ENCODE measurements at regions not wholly inside any gene's neighbourhood (a gene's known extent, or its start where the extent isn't known, plus 50 kb on each side); places are given as distances from the start of the nearest gene placed in this dataset.
"Not testable (repeated sequence)": the region's sequence is repeated elsewhere in the genome, so short reads cannot be mapped to it uniquely, and the experiment has no call there.

DNA sequence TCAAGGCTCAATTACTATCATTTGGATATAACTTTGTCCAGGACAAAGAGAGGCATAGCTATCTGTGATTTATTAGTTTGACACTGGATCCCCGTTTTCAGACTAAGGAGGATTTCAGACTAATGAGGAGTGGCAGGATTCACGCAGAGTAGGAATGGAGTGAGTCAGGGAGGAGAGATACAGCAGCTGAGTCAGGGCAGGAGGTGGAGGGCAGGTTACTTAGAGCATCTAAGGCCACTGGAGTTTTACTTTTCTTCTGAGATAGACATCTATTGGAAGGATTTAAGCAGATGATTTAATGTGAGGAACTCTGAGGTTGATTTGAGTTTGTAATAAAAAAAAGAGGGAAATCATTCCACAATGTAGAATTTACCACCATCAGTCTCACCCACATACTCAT lies 110.6 kb downstream of the RPIA start:
- not testable (repeated sequence) for DNase-seq

DNA sequence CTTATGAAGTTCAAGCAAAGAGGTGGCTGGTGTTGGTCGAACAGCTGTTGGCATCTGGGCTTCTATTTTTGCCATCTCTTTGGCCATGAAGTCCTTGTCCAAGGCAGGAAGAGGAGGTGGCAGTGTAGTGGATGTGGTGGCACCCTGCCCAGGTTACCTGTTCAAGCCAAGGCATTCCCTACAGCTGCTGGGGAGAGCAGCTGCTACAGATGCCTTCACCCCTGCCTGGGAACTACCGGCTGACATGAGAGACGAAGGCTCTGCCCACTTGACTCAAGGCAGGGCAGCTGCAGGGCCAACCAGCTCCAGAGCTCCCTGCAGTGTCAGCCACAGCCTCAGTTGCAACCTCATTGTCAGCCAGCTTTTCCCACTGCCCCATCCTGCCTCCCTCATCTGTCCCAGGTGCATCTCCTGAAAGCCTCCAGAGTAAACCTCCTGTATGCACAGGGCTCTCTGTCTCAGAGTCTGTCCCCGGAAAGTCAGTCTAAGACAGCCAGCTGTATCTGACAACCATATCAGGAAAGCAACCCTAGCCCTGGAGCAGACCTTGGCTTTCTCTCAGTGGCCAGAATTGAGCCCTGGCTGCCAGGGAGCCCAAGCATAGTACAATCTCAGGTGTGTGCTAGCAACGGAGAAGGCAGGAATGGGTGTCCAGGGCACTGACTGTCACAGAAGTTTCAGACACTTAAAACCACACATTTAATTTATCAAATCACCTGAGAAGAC lies 115.9 kb downstream of the RPIA start:
- no peak for DNase-seq

- no peak for DNase-seq
These were observed 116.6 kb downstream of the RPIA start for GRCh38 chr2:88808083-88808482.

DNA sequence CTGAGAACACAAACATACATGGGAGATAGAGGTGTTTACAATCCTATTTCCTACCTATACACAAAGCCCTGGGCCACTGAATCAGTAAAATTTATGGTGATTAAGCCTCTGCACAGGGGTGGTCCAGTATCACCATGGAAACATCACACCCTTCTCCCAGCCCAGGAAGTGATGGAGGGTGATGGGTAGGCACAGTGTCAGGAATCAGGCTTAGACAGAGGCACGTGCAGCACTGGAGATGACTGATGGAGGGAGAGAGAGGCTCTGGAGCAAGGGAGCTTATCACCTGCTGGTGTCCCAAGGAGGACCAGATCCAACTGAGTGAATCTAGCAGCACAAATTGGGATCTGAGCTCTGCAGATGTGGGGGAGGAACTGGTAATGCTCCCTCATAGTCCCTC lies 117.2 kb downstream of the RPIA start:
- DNase-seq, result no peak

GRCh38 chr2:88809216-88809615 lies 117.7 kb downstream of the RPIA start:
- DNase-seq, result no peak

GRCh38 chr2:88810017-88810416 lies 118.5 kb downstream of the RPIA start:
- DNase-seq, result no peak

GRCh38 chr2:88810488-88810887 lies 119.0 kb downstream of the RPIA start:
- DNase-seq, result no peak

GRCh38 chr2:88811233-88811632 lies 119.8 kb downstream of the RPIA start:
- DNase-seq, result no peak

DNA sequence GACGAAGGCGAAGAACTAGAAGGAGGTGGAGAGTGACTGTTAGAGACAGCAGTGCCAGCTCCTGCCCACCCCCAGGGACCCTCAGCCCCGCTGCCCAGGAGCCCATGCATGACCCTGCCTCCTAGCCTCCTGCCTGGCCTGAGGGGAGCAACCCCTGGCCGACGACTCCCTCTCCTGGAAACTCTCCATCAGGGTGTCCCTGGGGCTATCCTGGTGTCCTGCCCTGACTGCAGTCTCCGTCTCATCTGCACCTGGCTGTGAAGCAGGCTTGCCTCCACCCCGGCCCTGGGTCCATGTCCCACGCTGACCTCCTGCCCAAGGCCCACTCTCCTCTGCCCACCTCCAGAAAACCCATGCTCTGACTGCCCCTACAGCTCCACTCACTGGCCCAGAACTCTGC lies 120.2 kb downstream of the RPIA start:
- DNase-seq, result no peak

DNA sequence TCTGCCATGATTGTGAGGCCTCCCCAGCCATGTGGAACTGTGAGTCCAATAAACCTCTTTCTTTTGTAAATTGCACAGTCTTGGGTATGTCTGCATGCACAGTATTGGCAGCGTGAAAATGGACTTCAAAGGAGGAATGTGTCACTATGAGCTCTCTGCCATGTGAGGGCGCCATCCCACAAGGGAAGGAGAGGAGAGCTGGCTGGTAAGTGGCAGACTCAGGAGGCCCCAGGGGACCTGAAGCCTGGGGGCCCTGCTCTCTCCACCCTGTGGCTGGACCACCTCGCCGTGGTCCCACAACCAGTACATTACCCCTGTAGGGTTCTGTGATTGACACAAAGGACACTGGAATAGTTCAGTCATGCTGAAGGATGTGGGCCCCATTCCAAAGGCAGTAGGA lies 122.1 kb downstream of the RPIA start:
- DNase-seq, result no peak

DNA sequence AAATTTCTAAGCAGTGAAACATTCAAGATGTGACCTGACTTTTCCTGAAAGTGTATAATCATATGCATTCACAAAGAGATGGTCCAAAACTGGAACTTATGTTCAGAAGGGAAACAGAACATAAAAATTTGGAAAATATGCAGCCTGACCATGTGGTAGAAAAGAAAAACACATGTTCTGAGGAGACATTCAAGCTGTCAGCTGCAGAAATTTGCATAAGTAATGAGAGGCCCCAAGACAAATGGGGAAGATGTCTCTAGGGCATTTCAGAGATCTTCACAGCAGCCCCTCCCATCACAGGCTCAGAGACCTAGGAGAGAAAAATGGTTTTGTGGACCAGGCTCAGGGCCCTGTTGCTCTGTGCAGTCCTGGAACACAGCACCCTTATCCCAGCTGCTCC lies 123.8 kb downstream of the RPIA start:
- no peak for DNase-seq

DNA sequence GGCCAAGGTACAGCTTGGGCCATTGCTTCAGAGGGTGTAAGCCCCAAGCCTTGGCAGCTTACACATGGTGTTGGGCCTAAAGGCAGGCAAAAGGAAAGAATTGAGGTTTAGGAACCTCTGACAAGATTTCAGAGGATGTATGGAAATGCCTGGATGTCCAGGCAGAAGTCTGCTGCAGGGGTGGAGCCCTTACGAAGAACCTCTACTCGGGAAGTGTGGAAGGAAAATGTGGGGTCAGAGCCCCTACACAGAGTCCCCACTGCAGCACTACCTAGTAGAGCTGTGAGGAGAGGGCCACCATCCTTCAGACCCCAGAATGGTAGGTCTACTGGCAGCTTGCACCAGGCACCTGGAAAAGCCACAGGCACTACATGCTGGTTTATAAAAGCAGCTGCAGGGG lies 124.2 kb downstream of the RPIA start:
- DNase-seq, result no peak

DNA sequence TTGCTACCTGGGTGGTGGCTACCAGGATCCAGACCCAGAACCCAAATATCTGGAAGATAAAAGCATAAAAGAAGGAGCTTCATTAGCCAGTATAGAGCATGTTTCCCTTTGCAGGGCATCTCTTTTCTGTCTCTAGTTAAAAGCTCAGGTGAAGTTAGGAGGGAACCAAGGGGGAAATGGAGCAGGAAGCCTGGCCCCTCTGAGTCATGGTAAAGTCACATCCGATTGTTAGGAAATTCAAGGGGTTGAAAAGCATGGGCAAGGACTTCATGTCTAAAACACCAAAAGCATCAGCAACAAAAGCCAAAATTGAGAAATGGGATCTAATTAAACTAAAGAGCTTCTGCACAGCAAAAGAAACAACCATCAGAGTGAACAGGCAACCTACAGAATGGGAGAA lies 126.9 kb downstream of the RPIA start:
- DNase-seq, result no peak

GRCh38 chr2:88824951-88825350 lies 133.5 kb downstream of the RPIA start:
- DNase-seq, result no peak

GRCh38 chr2:88826399-88826798 lies 134.9 kb downstream of the RPIA start:
- DNase-seq, result no peak

GRCh38 chr2:88827821-88828220 lies 136.3 kb downstream of the RPIA start:
- DNase-seq, result no peak

- no peak for DNase-seq
These were observed 137.1 kb downstream of the RPIA start for GRCh38 chr2:88828397-88829137.

- no peak for DNase-seq
These were observed 138.4 kb downstream of the RPIA start for GRCh38 chr2:88829607-88830463.

- DNase-seq, result no peak
These were observed 139.8 kb downstream of the RPIA start for GRCh38 chr2:88831071-88831791.

- peak; percentile 28 for DNase-seq
These were observed 140.3 kb downstream of the RPIA start for GRCh38 chr2:88831792-88832248.

DNA sequence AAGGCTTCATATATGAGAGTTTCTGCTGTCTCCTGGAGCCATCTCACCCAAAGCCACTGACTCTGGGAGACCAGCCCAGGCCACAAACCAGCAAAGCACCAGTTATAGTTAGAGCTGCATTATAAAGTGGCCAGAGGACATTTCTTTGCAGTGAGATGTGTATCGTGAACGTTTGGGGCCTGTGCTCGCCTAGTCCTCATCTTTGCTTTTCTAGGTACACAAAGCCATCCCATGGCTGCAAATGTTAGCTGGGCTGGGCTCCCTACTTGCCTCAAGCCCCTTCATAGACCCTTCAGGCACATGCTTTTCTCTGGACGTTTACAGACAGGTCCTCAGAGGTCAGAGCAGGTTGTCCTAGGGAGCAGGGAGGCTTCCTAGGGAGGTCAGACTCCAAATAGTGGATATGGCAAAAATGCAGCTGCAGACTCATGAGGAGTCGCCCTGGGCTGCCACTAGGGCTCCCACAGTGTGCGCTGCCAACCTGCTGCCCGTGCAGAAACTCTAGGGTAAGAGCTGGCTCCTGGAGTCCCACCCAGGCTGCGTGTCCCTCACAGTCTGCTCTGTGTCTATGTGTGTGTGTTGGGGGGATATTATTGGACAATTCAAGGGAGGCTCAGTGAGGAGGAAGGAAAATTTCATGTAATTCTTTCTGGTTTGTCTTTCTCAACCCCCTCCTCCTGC lies 141.0 kb downstream of the RPIA start:
- DNase-seq, result no peak

DNA sequence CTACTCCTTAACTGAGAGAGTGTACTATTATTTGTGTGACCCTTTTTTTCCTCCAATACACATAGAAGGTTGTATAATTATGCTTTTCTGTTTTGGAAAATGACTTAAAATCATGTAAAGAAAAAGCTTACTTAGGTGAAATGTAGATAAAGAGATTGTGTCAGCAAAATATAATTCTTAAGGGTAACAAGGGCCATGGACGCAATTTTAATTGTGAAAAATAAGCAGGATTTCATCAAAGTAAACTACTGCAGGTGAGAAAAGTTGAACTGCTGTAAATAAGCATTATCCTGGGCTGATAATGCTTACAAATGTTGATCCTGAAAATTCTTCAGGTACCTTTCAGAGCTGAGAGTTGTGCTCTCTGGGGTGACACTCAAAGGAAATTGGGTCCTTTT lies 141.5 kb downstream of the RPIA start:
- no peak for DNase-seq

All from stimulated activated CD4-positive, alpha-beta T cell treated with anti-CD3 and anti-CD28 coated beads, Interleukin-4, amount 100 ng/mL, for 24 hours (primary cell).